Brain microvascular endothelial cell (primary cell): ENCODE measurements at regions not wholly inside any gene's neighbourhood (a gene's known extent, or its start where the extent isn't known, plus 50 kb on each side); places are given as distances from the start of the nearest gene placed in this dataset.

Experiments
- DNase-seq: peaks from one replicate; pipeline ENCODE4 v3.0.0-alpha.2; 2020
- H3K27ac ChIP-seq: fragments of 250-450 bp; sonication (Bioruptor Pico); 2 replicates; pipeline ENCODE4 v1.5.1; 2020; ENCODE audit warnings: mild to moderate bottlenecking, moderate library complexity
- H3K27me3 ChIP-seq: fragments of 250-450 bp; sonication (Bioruptor Pico); replicated peaks from 2 replicates; pipeline ENCODE4 v1.5.1; 2020; ENCODE audit warnings: mild to moderate bottlenecking
- H3K36me3 ChIP-seq: fragments of 250-450 bp; sonication (Bioruptor Pico); replicated peaks from 2 replicates; pipeline ENCODE4 v1.5.1; 2020; ENCODE audit warnings: mild to moderate bottlenecking
- H3K4me3 ChIP-seq: 2 replicates; pipeline ENCODE4 v1.5.1; 2011; ENCODE audit warnings: low read depth, mild to moderate bottlenecking, control low read depth, low read length, moderate library complexity
- CTCF ChIP-seq: IDR thresholded peaks from 2 replicates; pipeline ENCODE4 v1.5.1; 2011; ENCODE audit warnings: low read depth, mild to moderate bottlenecking, moderate library complexity, low read length, control low read depth, inconsistent platforms; ENCODE audit errors: missing control alignments
- in situ Hi-C: cut with HindIII; loops from 2 replicates; pipeline ENCODE4 v1.10.0; 2017; ENCODE audit warnings: low sequenced_read_pairs, low pct_ligation_motif_present

GRCh38 chr4:4724321-4724720, 135.1 kb upstream of the MSX1 start:
- DNase-seq = no peak
- H3K27me3 ChIP-seq = no peaks in the 10 kb centered on the region
- H3K4me3 ChIP-seq = no peak overlapping the region
- no peaks in the 10 kb centered on the region for H3K36me3 ChIP-seq
- H3K27ac ChIP-seq = no peak overlapping the region
- in situ Hi-C loops = no loop called here
- no peak for TF ChIP-seq CTCF

- Histone ChIP-seq H3K36me3 (no peaks in the 10 kb centered on the region), H3K27me3 (no peaks in the 10 kb centered on the region), H3K4me3 (no peak overlapping the region), H3K27ac (no peak overlapping the region)
- TF ChIP-seq CTCF = no peak
- DNase-seq = no peak
- in situ Hi-C loops = no loop called here
These were observed 137.8 kb upstream of the MSX1 start for GRCh38 chr4:4721636-4722035.

GRCh38 chr4:4720646-4721045, 138.8 kb upstream of the MSX1 start:
- no peaks in the 10 kb centered on the region for H3K36me3 ChIP-seq
- DNase-seq = no peak
- no peak for TF ChIP-seq CTCF
- no peak overlapping the region for H3K27ac ChIP-seq
- no peak overlapping the region for H3K4me3 ChIP-seq
- in situ Hi-C loops = no loop called here
- no peaks in the 10 kb centered on the region for H3K27me3 ChIP-seq

GRCh38 chr4:4719436-4719835, 140.0 kb upstream of the MSX1 start:
- no peak overlapping the region for H3K4me3 ChIP-seq
- DNase-seq = no peak
- no peaks in the 10 kb centered on the region for H3K36me3 ChIP-seq
- H3K27ac ChIP-seq = no peak overlapping the region
- H3K27me3 ChIP-seq = no peaks in the 10 kb centered on the region
- in situ Hi-C loops = no loop called here
- TF ChIP-seq CTCF = no peak

GRCh38 chr4:4717692-4718091, 141.8 kb upstream of the MSX1 start:
- H3K4me3 ChIP-seq = no peak overlapping the region
- no peak for TF ChIP-seq CTCF
- no peaks in the 10 kb centered on the region for H3K27me3 ChIP-seq
- no peak for DNase-seq
- H3K27ac ChIP-seq = no peak overlapping the region
- H3K36me3 ChIP-seq = no peaks in the 10 kb centered on the region
- in situ Hi-C loops = no loop called here

GRCh38 chr4:4714331-4714730, 145.1 kb upstream of the MSX1 start:
- TF ChIP-seq CTCF = no peak
- H3K27ac ChIP-seq = no peak overlapping the region
- H3K36me3 ChIP-seq = no peaks in the 10 kb centered on the region
- H3K27me3 ChIP-seq = no peaks in the 10 kb centered on the region
- DNase-seq = no peak
- H3K4me3 ChIP-seq = no peak overlapping the region
- in situ Hi-C loops = no loop called here
